ENCODE measurements at regions not wholly inside any gene's neighbourhood (a gene's known extent, or its start where the extent isn't known, plus 50 kb on each side); places are given as distances from the start of the nearest gene placed in this dataset.

- TF ChIP-seq RAD21 (IDR thresholded peaks at IDR 0.05; ENCODE audit: low read length), result no peak
- TF ChIP-seq TAF1 (IDR thresholded peaks at IDR 0.05; ENCODE audit: borderline replicate concordance, low read depth, low read length), result no peak
Measured at GRCh38 chr5:54673523-54674225, 156.1 kb downstream of the SNX18 start.

Measured in SK-N-SH (cell line).